Smooth muscle cell (in vitro differentiated cells): ENCODE measurements at regions not wholly inside any gene's neighbourhood (a gene's known extent, or its start where the extent isn't known, plus 50 kb on each side); places are given as distances from the start of the nearest gene placed in this dataset.

Experiments
- DNase-seq: peaks from one replicate; lab custom pipeline; 2025; ENCODE audit not compliant: unreplicated experiment; lab: John Stamatoyannopoulos, UW
- H2AFZ ChIP-seq: fragments of 200-600 bp; sonication (generic); 2 replicates; pipeline ENCODE4 v1.6.0; 2016; ENCODE audit warnings: antibody characterized with exemption, low read depth, mild to moderate bottlenecking
- H3F3A ChIP-seq: fragments of 200-600 bp; sonication (generic); 2 replicates; pipeline ENCODE4 v1.6.0; 2017; ENCODE audit warnings: antibody characterized with exemption, low read depth
- H3K27ac ChIP-seq: fragments of 200-600 bp; sonication (generic); 2 replicates; pipeline ENCODE4 v1.5.1; 2016; ENCODE audit warnings: low read depth, mild to moderate bottlenecking
- H3K27me3 ChIP-seq: fragments of 200-600 bp; sonication (generic); 2 replicates; pipeline ENCODE4 v1.6.1; 2016; ENCODE audit warnings: low read depth, mild to moderate bottlenecking
- H3K36me3 ChIP-seq: fragments of 200-600 bp; sonication (generic); 2 replicates; pipeline ENCODE4 v1.5.1; 2016; ENCODE audit warnings: low read depth
- H3K4me1 ChIP-seq: fragments of 200-600 bp; sonication (generic); 2 replicates; pipeline ENCODE4 v1.5.1; 2016; ENCODE audit warnings: low read depth
- H3K4me2 ChIP-seq: fragments of 200-600 bp; sonication (generic); 2 replicates; pipeline ENCODE4 v1.6.0; 2016; ENCODE audit warnings: mild to moderate bottlenecking
- H3K4me3 ChIP-seq: fragments of 200-600 bp; sonication (generic); 2 replicates; pipeline ENCODE4 v1.5.1; 2016; ENCODE audit warnings: mild to moderate bottlenecking
- H3K79me2 ChIP-seq: fragments of 200-600 bp; sonication (generic); 2 replicates; pipeline ENCODE4 v1.6.0; 2016; ENCODE audit warnings: low read depth, mild to moderate bottlenecking
- H3K9ac ChIP-seq: fragments of 200-600 bp; sonication (generic); 2 replicates; pipeline ENCODE4 v1.6.0; 2016; ENCODE audit warnings: low read depth
- H3K9me3 ChIP-seq: fragments of 200-600 bp; sonication (generic); replicated peaks from 2 replicates; pipeline ENCODE4 v1.5.1; 2016; ENCODE audit warnings: low read depth
- H4K20me1 ChIP-seq: fragments of 200-600 bp; sonication (generic); 2 replicates; pipeline ENCODE4 v1.6.0; 2016; ENCODE audit warnings: low read depth
- WGBS: methylation state at CpG from one replicate; pipeline ENCODE4 v1.1.7; 2016; ENCODE audit warnings: low lambda C conversion rate; 5-methylcytosine and 5-hydroxymethylcytosine counted together
- TF ChIP-seq, protein P1 (sequence below): fragments of 200-600 bp; sonication (generic); IDR thresholded peaks from 2 replicates; pipeline ENCODE4 v1.5.1; 2017; ENCODE audit warnings: borderline replicate concordance, mild to moderate bottlenecking, antibody characterized with exemption; ENCODE audit not compliant: insufficient read depth, poor library complexity, severe bottlenecking

DNA sequence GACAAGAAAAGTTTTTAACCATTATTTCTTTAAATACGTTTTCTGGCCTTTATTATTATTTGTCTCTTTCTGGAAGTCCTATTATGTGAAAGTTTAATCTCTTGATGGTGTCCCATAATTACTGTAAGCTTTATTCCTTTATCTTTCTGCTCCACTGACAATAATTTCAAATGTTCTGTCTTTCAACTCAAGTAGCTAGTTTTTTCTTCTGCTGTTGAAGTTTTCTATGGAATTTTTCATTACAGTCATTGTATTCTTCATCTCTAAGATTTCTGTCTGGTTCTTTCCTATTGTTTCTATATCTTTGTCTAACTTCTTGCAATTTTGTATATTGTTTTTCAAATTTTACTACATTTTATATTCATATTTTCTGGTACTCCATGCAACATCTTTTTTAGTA, 173.6 kb upstream of the MGAT4C start:
- Histone ChIP-seq H3F3A (no peaks in the 10 kb centered on the region), H2AFZ (no peak overlapping the region), H3K36me3 (peaks cover 7% of the 10 kb centered on the region), H3K27me3 (no peaks in the 10 kb centered on the region), H3K9ac (no peak overlapping the region), H3K4me2 (no peak overlapping the region), H3K9me3 (no peaks in the 10 kb centered on the region), H3K79me2 (no peaks in the 10 kb centered on the region), H4K20me1 (no peaks in the 10 kb centered on the region), H3K4me3 (no peak overlapping the region), H3K27ac (no peak overlapping the region), H3K4me1 (no peaks in the 10 kb centered on the region)
- WGBS = 91% methylated on average over 1 of the region's 1 CpG
- no peak for DNase-seq
- TF ChIP-seq, protein P1, sequence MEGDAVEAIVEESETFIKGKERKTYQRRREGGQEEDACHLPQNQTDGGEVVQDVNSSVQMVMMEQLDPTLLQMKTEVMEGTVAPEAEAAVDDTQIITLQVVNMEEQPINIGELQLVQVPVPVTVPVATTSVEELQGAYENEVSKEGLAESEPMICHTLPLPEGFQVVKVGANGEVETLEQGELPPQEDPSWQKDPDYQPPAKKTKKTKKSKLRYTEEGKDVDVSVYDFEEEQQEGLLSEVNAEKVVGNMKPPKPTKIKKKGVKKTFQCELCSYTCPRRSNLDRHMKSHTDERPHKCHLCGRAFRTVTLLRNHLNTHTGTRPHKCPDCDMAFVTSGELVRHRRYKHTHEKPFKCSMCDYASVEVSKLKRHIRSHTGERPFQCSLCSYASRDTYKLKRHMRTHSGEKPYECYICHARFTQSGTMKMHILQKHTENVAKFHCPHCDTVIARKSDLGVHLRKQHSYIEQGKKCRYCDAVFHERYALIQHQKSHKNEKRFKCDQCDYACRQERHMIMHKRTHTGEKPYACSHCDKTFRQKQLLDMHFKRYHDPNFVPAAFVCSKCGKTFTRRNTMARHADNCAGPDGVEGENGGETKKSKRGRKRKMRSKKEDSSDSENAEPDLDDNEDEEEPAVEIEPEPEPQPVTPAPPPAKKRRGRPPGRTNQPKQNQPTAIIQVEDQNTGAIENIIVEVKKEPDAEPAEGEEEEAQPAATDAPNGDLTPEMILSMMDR = no peak

GRCh38 chr12:86421333-86421732, 165.1 kb upstream of the MGAT4C start:
- H3K79me2 ChIP-seq = no peaks in the 10 kb centered on the region
- H3K4me1 ChIP-seq = no peaks in the 10 kb centered on the region
- H3K27me3 ChIP-seq = no peaks in the 10 kb centered on the region
- TF ChIP-seq, protein P1 = no peak
- no peak overlapping the region for H3K4me3 ChIP-seq
- no peaks in the 10 kb centered on the region for H3F3A ChIP-seq
- H2AFZ ChIP-seq = no peak overlapping the region
- no peaks in the 10 kb centered on the region for H3K9me3 ChIP-seq
- no peak for DNase-seq
- no peak overlapping the region for H3K9ac ChIP-seq
- no peaks in the 10 kb centered on the region for H3K36me3 ChIP-seq
- H3K27ac ChIP-seq = no peak overlapping the region
- no peaks in the 10 kb centered on the region for H4K20me1 ChIP-seq
- no peak overlapping the region for H3K4me2 ChIP-seq
- WGBS = 98% methylated on average over 8 of the region's 8 CpGs

DNA sequence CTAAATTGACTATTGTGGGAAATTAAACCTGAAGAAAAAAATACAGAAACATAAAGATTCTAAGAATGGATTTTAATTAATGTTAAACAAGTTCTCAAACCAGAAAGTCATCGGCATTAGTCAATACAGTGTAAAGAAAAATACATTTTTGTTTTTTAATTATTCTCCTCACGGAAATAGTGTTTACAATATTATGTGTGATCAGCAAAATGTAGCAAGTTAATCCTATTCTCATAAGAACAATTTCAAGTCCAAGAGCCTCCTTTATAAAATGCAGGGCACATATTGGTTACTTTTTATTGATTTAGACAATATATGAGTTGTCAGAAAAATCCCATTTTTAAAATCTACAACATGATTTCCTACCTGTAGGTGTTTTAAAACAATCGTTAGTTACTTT, 158.0 kb upstream of the MGAT4C start:
- Histone ChIP-seq H3K9ac (no peak overlapping the region), H3F3A (no peaks in the 10 kb centered on the region), H3K4me1 (no peaks in the 10 kb centered on the region), H3K27me3 (no peaks in the 10 kb centered on the region), H3K4me3 (no peak overlapping the region), H3K4me2 (no peak overlapping the region), H3K36me3 (no peaks in the 10 kb centered on the region), H3K9me3 (no peaks in the 10 kb centered on the region), H4K20me1 (no peaks in the 10 kb centered on the region), H3K27ac (no peak overlapping the region), H3K79me2 (no peaks in the 10 kb centered on the region), H2AFZ (no peak overlapping the region)
- DNase-seq = no peak
- TF ChIP-seq, protein P1 = no peak
- 87% methylated on average over 3 of the region's 3 CpGs for WGBS

- no peak overlapping the region for H3K27ac ChIP-seq
Measured at GRCh38 chr12:86411710-86412109, 155.5 kb upstream of the MGAT4C start.

More at GRCh38 chr12:86411710-86412109, 155.5 kb upstream of the MGAT4C start:
- WGBS = 81% methylated on average over 3 of the region's 3 CpGs
- H2AFZ ChIP-seq = no peak overlapping the region
- no peak overlapping the region for H3K4me3 ChIP-seq
- H3K9me3 ChIP-seq = no peaks in the 10 kb centered on the region
- H3K4me2 ChIP-seq = no peak overlapping the region
- no peaks in the 10 kb centered on the region for H3K79me2 ChIP-seq
- no peaks in the 10 kb centered on the region for H3K36me3 ChIP-seq
- no peaks in the 10 kb centered on the region for H3K4me1 ChIP-seq
- H3F3A ChIP-seq = no peaks in the 10 kb centered on the region
- no peaks in the 10 kb centered on the region for H4K20me1 ChIP-seq
- TF ChIP-seq, protein P1 = no peak
- no peaks in the 10 kb centered on the region for H3K27me3 ChIP-seq
- no peak for DNase-seq
- H3K9ac ChIP-seq = no peak overlapping the region
